GM12892 (cell line): ENCODE measurements at regions not wholly inside any gene's neighbourhood (a gene's known extent, or its start where the extent isn't known, plus 50 kb on each side); places are given as distances from the start of the nearest gene placed in this dataset.

ENCODE experiments used
- POLR2A ChIP-seq: IDR thresholded peaks from 2 replicates; pipeline ENCODE4 v1.6.1; 2011; ENCODE audit warnings: low read depth, low read length, control low read depth
- TAF1 ChIP-seq: IDR thresholded peaks from 2 replicates; pipeline ENCODE4 v1.6.1; 2011; ENCODE audit warnings: low read depth, mild to moderate bottlenecking, control low read depth, low read length, borderline replicate concordance

DNA sequence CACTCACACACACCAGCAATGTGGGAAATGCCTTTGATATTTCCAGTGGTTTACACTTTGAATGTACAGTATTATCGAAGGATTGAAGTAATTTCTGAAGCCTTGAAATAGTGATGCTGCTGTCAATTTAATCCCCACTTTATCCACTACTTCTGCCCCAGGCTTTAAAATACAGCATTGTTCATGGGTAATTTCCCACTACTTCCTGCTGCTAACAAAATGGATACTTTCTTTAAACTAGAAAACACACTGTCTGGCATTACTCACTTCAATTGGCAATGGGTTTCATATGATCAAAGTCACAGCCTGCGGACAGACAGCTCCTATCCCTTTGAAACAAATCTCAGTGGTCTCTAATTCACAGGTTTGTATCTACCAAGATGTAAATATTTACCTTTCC is 292.2 kb downstream of the CDH11 start:
- TF ChIP-seq POLR2A, result no peak
- no peak for TF ChIP-seq TAF1
